HG03432 (cell line): ENCODE measurements at regions not wholly inside any gene's neighbourhood (a gene's known extent, or its start where the extent isn't known, plus 50 kb on each side); places are given as distances from the start of the nearest gene placed in this dataset.

ENCODE experiments used
- ATAC-seq: cut with Tn5 transposase; IDR thresholded peaks from one replicate; pipeline ENCODE4 v1.9.1; 2021; ENCODE audit warnings: mild to moderate bottlenecking, moderate library complexity; ENCODE audit not compliant: unreplicated experiment

DNA sequence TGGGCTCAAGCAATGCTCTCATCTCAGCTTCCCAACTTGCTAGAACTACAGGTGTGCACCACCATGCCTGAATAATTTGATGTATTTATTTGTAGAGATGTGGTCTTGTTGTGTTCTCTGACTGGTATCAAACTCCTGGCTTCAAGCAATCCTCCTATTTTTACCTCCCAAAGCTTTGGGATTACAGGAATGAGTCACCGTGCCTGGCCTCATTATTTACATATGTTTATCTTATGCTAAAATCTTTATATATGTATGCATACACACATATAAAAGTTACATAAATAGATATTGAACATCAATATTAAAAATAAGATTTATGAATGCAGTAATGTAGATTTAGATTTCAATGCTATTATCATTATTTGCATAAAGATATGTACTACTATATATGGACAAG is 1634.5 kb upstream of the LRRTM3 start:
- no peak for ATAC-seq

GRCh38 chr10:65292551-65292950 is 1633.3 kb upstream of the LRRTM3 start:
- ATAC-seq, result no peak

- no peak for ATAC-seq
These were observed 1631.5 kb upstream of the LRRTM3 start for GRCh38 chr10:65294329-65294728.

- ATAC-seq, result no peak
These were observed 1624.7 kb upstream of the LRRTM3 start for GRCh38 chr10:65301181-65301580.

DNA sequence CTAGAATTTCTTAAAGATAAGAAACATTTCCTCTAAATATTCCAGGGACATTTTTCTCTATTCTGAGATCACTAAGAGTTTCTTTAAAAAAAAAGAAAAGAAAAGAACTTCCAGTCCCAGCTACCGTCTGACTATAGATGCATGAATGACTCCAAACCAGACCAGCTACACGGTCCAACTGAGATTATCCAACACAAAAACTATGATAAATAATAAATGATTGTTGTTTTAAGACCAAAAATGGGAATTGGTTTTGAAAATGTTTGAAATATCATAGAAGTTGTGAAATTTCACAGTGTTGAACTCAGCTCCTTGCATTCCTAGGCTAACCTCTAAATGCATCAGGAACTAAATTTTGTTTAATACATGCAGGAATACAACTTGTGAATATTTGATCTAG is 1619.6 kb upstream of the LRRTM3 start:
- ATAC-seq, result no peak

GRCh38 chr10:65312876-65313275 is 1613.0 kb upstream of the LRRTM3 start:
- no peak for ATAC-seq

DNA sequence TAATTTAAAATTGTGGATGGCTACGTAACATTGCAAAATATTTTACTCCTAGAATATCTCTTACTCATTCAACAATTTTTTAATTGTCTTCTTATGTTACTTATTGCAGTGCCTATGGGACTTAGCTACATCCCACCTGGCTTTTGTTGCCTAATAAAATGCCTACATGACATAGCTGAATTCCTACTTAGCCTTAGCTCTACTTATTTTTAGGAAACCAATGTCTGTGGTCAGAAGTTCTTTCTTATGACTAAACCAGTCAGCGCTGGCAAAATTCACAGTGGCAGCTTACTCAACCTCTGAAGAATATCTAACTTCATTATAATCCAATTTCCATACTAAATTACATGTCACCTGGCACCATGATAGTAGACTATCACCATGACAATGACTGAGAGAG is 1612.4 kb upstream of the LRRTM3 start:
- no peak for ATAC-seq

GRCh38 chr10:65314253-65314652 is 1611.6 kb upstream of the LRRTM3 start:
- no peak for ATAC-seq

DNA sequence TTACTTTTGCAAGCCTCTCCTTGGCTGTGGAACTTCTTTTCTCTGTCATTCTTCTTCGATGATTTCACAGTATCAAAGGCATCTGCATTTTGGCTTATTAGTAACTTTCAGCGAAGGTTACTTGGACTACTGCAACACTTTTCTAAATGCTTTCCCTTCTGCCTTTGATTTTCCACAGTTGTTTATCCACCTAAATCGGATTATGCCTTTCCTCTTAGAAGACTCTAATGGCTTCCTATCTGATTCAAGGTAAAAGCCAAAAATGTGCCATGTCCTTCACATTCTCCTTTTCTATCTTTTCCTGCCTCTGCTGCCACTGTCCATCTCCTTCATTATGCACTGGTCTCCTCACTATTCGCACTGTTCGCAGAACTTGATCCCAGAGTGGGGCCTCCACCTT is 1606.3 kb upstream of the LRRTM3 start:
- ATAC-seq, result no peak

GRCh38 chr10:65320236-65321026 is 1605.4 kb upstream of the LRRTM3 start:
- ATAC-seq, result no peak

GRCh38 chr10:65323802-65324201 is 1602.0 kb upstream of the LRRTM3 start:
- ATAC-seq, result no peak

- ATAC-seq, result no peak
These were observed 1599.9 kb upstream of the LRRTM3 start for GRCh38 chr10:65325913-65326312.

DNA sequence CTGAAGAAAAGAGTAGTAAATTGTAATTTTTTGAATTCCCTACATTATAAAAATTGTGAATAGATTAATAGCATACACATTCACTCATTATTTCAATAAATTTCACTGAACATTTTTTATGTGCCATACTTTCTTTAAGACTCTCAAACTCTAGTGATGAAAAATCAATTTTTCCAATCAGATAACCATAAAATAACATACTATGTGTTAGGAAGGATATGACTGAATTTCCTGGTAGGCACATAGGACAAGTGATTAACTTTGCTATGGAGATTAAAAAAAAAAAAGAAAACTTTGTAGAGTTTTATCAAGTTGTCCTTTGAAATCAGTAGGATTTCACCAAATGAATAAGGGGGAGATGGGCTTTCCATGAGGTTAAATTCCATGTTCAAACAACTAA is 1597.3 kb upstream of the LRRTM3 start:
- ATAC-seq, result no peak

- no peak for ATAC-seq
These were observed 1590.5 kb upstream of the LRRTM3 start for GRCh38 chr10:65335311-65335710.

DNA sequence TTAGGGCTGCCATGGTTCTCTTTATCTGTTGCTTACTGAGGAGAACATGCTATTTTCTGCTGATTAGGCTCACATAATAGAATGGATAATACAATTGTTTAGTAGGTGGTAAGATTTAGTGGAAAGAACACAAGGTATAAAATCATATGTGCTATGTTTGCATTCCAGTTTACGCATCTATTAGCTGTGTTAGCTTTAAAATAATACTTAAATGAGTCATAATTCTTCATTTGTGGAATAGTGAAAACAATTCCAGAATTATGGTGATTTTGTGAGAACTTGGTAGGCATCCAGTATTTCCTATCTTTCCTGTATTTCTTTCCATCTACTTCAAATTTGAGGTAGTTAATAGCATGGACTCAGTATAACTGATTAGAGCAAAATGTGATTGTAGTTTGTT is 1585.5 kb upstream of the LRRTM3 start:
- no peak for ATAC-seq

GRCh38 chr10:65341323-65341925 is 1584.4 kb upstream of the LRRTM3 start:
- ATAC-seq, result peak; percentile 46

DNA sequence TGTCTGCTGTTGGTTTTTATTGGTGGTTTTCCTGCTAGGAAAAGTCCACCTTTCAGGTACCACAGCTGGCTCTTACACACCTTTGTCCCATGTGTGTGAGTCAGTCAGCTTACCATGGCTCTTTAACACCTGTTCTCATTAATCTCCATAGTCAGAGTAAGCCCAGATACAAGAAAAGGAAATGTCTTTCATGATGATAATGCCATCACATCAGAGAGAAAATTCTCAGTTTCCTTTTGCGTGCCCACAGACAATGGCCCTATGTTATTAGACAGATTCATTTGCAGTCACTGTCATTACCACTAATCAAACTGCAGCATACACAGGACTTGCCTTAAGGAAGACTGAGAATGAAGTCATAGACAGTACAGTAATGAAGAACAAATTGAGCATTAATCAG is 1583.6 kb upstream of the LRRTM3 start:
- no peak for ATAC-seq

DNA sequence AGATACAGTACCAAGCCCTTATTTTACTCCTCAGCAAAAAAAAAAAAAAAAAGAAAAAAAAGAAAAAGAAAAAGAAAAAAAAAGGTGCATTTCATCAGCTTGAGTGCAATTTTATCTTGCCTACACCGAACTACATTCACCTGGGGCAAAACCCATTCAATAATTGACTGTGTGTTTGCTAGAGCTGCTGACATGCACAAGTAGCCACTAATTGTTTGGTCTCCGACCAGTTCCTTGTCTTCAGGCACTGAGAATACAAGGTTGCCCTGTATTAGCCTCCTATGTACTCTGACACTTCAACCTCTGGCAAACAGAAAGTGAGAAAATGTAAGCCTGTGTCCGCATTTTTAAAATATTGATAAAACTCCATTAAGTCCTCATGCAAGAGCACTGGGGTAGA is 1579.4 kb upstream of the LRRTM3 start:
- no peak for ATAC-seq

DNA sequence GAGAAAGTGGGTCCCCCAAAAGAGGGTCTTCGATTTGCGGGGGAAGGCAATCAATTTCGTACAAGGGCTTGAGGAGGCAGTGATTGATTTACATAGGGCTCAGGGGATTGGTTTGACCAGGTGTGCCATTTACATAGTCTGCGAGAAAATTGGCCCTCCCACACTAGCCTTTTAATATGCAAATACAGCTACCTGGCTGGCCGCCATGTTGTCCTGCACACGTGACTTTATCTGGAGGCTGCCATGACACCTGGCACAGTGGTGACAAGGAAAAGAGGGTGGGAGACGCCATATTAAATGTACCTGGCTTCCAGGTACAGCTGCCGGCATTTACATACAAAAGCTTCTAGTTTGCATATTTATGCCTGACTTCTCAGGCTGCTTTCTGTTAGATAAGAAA is 1577.2 kb upstream of the LRRTM3 start:
- ATAC-seq, result no peak

DNA sequence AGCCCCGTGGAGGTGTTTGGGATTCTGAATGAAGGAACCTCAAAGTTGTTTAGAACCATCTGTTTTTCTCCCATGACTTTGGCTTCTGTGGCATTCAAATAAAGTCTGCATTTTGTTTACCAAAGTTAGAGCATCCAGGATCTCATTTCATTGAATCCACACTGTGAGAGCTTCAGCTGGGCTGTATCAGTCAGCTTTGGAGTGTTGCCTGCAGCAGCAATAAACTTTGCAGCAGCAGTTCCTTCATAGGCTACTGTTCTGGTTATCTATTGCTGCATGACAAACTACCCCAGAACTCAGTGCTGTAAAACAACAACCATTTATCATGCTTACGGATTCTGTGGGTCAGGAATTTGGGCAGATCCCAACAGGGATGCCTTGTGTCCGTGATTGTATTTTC is 1575.2 kb upstream of the LRRTM3 start:
- no peak for ATAC-seq

DNA sequence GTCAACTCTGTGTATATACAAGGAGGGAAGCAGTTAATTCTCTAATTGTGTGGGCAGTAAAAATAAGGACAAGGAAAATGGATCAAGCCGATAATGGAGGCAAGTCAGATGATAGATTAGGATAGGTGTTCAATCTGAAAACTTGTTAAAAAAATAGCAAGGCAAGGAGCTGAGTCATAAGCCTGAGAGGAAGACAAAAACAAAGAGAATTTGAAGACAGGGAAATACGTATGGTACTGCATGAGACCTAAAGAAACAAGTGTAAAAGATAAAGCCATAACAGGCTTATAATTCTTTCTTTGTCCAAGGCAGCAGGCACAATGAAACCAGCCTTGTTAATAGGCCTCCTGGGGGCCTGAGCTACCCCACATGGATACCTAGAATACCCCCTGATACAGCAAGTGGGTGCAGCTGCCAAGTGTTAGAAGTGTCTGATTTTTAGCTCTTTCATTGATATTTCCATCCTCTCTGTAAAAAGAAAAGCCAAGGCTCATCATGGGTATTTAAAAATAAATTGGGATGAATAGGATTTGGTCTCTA is 1570.6 kb upstream of the LRRTM3 start:
- ATAC-seq, result no peak

GRCh38 chr10:65358565-65358964 is 1567.3 kb upstream of the LRRTM3 start:
- no peak for ATAC-seq
